ENCODE measurements at regions not wholly inside any gene's neighbourhood (a gene's known extent, or its start where the extent isn't known, plus 50 kb on each side); places are given as distances from the start of the nearest gene placed in this dataset.
"Not testable (repeated sequence)": the region's sequence is repeated elsewhere in the genome, so short reads cannot be mapped to it uniquely, and the experiment has no call there.

GRCh38 chr16:14384745-14385144 lies 245.3 kb downstream of the PARN start:
- no peak for DNase-seq

GRCh38 chr16:14383844-14384243 lies 246.2 kb downstream of the PARN start:
- not testable (repeated sequence) for DNase-seq

GRCh38 chr16:14378689-14379467 lies 251.2 kb downstream of the PARN start:
- no peak for DNase-seq

- DNase-seq = no peak
Observed at GRCh38 chr16:14378131-14378551, 251.9 kb downstream of the PARN start.

- no peak for DNase-seq
Observed at GRCh38 chr16:14377326-14377725, 252.7 kb downstream of the PARN start.

- no peak for DNase-seq
Observed at GRCh38 chr16:14375132-14375491, 254.9 kb downstream of the PARN start.

GRCh38 chr16:14374451-14375131 lies 255.5 kb downstream of the PARN start:
- DNase-seq = no peak

- DNase-seq = no peak
Observed at GRCh38 chr16:14373896-14374295, 256.2 kb downstream of the PARN start.

GRCh38 chr16:14373406-14373805 lies 256.7 kb downstream of the PARN start:
- DNase-seq = no peak

GRCh38 chr16:14372471-14372870 lies 257.6 kb downstream of the PARN start:
- DNase-seq = no peak

- no peak for DNase-seq
Observed at GRCh38 chr16:14371778-14372431, 258.2 kb downstream of the PARN start.

- DNase-seq = no peak
Observed at GRCh38 chr16:14370736-14371234, 259.3 kb downstream of the PARN start.

GRCh38 chr16:14369734-14370598 lies 260.1 kb downstream of the PARN start:
- DNase-seq = no peak

- no peak for DNase-seq
Observed at GRCh38 chr16:14368399-14368798, 261.7 kb downstream of the PARN start.

- no peak for DNase-seq
Observed at GRCh38 chr16:14366974-14367707, 262.9 kb downstream of the PARN start.

- no peak for DNase-seq
Observed at GRCh38 chr16:14366447-14366846, 263.6 kb downstream of the PARN start.

GRCh38 chr16:14365200-14365851 lies 264.7 kb downstream of the PARN start:
- no peak for DNase-seq

- no peak for DNase-seq
Observed at GRCh38 chr16:14364386-14365199, 265.5 kb downstream of the PARN start.

- no peak for DNase-seq
Observed at GRCh38 chr16:14364112-14364385, 266.0 kb downstream of the PARN start.

GRCh38 chr16:14362774-14363371 lies 267.2 kb downstream of the PARN start:
- DNase-seq = no peak
